CD14-positive monocyte (primary cell): ENCODE measurements at regions not wholly inside any gene's neighbourhood (a gene's known extent, or its start where the extent isn't known, plus 50 kb on each side); places are given as distances from the start of the nearest gene placed in this dataset.

ENCODE experiments used
- DNase-seq, 3 donors: peaks; one replicate each; pipeline ENCODE4 v3.0.0-alpha.2; 2011 to 2022
- H2AFZ ChIP-seq: 2 replicates; pipeline ENCODE4 v1.6.0; 2012; ENCODE audit warnings: mild to moderate bottlenecking, low read depth, low read length, inconsistent platforms; ENCODE audit not compliant: insufficient read depth, poor library complexity, severe bottlenecking
- H3K27ac ChIP-seq, 2 donors: 1 replicate in 1 of 2; 2 replicates in 1 of 2; pipeline ENCODE4 v1.5.1; 2012 to 2013; ENCODE audit warnings: low read length in 2 of 2, control low read depth in 1 of 2, inconsistent platforms in 1 of 2, low read depth in 1 of 2, mild to moderate bottlenecking in 1 of 2
- H3K27me3 ChIP-seq, 2 donors: one replicate each; pipeline versions ENCODE4 v1.6.0 to v1.6.1; 2011 to 2013; ENCODE audit warnings: low read length in 2 of 2; ENCODE audit not compliant: control insufficient read depth in 2 of 2, insufficient read depth in 2 of 2
- H3K36me3 ChIP-seq, 2 donors: replicated peaks in 1 of 2; 1 replicate in 1 of 2; 2 replicates in 1 of 2; pipeline versions ENCODE4 v1.5.1 to v1.6.1; 2012 to 2013; ENCODE audit warnings: low read length in 2 of 2, control low read depth in 1 of 2, inconsistent platforms in 1 of 2, mild to moderate bottlenecking in 1 of 2; ENCODE audit not compliant: insufficient read depth in 2 of 2, control insufficient read depth in 1 of 2
- H3K4me1 ChIP-seq, 2 donors: 1 replicate in 1 of 2; 2 replicates in 1 of 2; pipeline versions ENCODE4 v1.5.1 to v1.6.1; 2012 to 2013; ENCODE audit warnings: low read length in 2 of 2, control low read depth in 1 of 2, inconsistent platforms in 1 of 2, mild to moderate bottlenecking in 1 of 2, moderate library complexity in 1 of 2; ENCODE audit not compliant: insufficient read depth in 2 of 2, control insufficient read depth in 1 of 2
- H3K4me2 ChIP-seq: replicated peaks from 2 replicates; pipeline ENCODE3; 2012; ENCODE audit warnings: low read length, moderate library complexity, mild to moderate bottlenecking; ENCODE audit not compliant: poor library complexity, severe bottlenecking; ENCODE audit errors: extremely low read depth
- H3K4me3 ChIP-seq, 3 experiments: fragments of 200-600 bp in 1 of 3; sonication (generic) in 1 of 3; replicated peaks in 1 of 3; 1 replicate in 2 of 3; 2 replicates in 1 of 3; pipeline ENCODE4 v1.5.1; 2011 to 2013; ENCODE audit warnings: low read length in 3 of 3, mild to moderate bottlenecking in 3 of 3, control low read depth in 2 of 3, low read depth in 2 of 3, inconsistent platforms in 1 of 3, moderate library complexity in 1 of 3
- H3K79me2 ChIP-seq: 2 replicates; pipeline ENCODE4 v1.6.0; 2012; ENCODE audit warnings: mild to moderate bottlenecking, control low read depth, inconsistent platforms, low read length, moderate library complexity; ENCODE audit not compliant: insufficient read depth
- H3K9ac ChIP-seq: 2 replicates; pipeline ENCODE4 v1.6.0; 2017; ENCODE audit warnings: low read length, mild to moderate bottlenecking; ENCODE audit not compliant: insufficient read depth, poor library complexity, severe bottlenecking
- H3K9me3 ChIP-seq, 2 donors: replicated peaks in 1 of 2; 1 replicate in 1 of 2; 2 replicates in 1 of 2; pipeline versions ENCODE4 v1.5.1 to v1.6.1; 2012 to 2013; ENCODE audit warnings: low read length in 2 of 2, control low read depth in 1 of 2; ENCODE audit not compliant: control insufficient read depth in 1 of 2, insufficient read depth in 1 of 2
- H4K20me1 ChIP-seq: 2 replicates; pipeline ENCODE4 v1.6.0; 2012; ENCODE audit warnings: mild to moderate bottlenecking, low read length, control low read depth, moderate library complexity; ENCODE audit not compliant: insufficient read depth
- H3K27ac Mint-ChIP-seq, 7 donors: one replicate each; pipeline ENCODE4 v1.8.0; 2020; ENCODE audit warnings: mild to moderate bottlenecking in 7 of 7, mixed read lengths in 7 of 7, moderate library complexity in 6 of 7, inconsistent platforms in 2 of 7
- H3K27me3 Mint-ChIP-seq, 3 donors: one replicate each; pipeline ENCODE4 v1.8.0; 2021 to 2022; ENCODE audit warnings: low read depth in 3 of 3, mild to moderate bottlenecking in 3 of 3, mixed read lengths in 3 of 3, moderate library complexity in 3 of 3, inconsistent platforms in 1 of 3
- H3K36me3 Mint-ChIP-seq, 2 donors: one replicate each; pipeline ENCODE4 v1.8.0; 2020; ENCODE audit warnings: mixed read lengths in 2 of 2, inconsistent platforms in 1 of 2, mild to moderate bottlenecking in 1 of 2
- H3K4me1 Mint-ChIP-seq: one replicate; pipeline ENCODE4 v1.8.0; 2020; ENCODE audit warnings: mild to moderate bottlenecking, mixed read lengths
- H3K4me3 Mint-ChIP-seq, 2 donors: one replicate each; pipeline ENCODE4 v1.8.0; 2020; ENCODE audit warnings: mild to moderate bottlenecking in 2 of 2, mixed read lengths in 2 of 2, moderate library complexity in 1 of 2
- H3K9me3 Mint-ChIP-seq, 7 donors: one replicate each; pipeline ENCODE4 v1.8.0; 2020 to 2022; ENCODE audit warnings: mixed read lengths in 7 of 7, mild to moderate bottlenecking in 6 of 7, moderate library complexity in 6 of 7, inconsistent platforms in 2 of 7
- CTCF ChIP-seq: fragments of 200-600 bp; IDR thresholded peaks from one replicate; pipeline ENCODE4 v1.8.0; 2022; ENCODE audit warnings: antibody characterized with exemption, mild to moderate bottlenecking
- WGBS: methylation state at CpG from one replicate; pipeline ENCODE4 v1.1.5; 2013; ENCODE audit warnings: missing lambda C conversion rate; ENCODE audit not compliant: insufficient coverage; 5-methylcytosine and 5-hydroxymethylcytosine counted together
- intact Hi-C, 2 donors: fragments of 100-400 bp; cut with micrococcal nuclease; formaldehyde crosslinking; loops; one replicate each; pipeline versions ENCODE4 v1.15.0 to v1.15.1; 2023

DNA sequence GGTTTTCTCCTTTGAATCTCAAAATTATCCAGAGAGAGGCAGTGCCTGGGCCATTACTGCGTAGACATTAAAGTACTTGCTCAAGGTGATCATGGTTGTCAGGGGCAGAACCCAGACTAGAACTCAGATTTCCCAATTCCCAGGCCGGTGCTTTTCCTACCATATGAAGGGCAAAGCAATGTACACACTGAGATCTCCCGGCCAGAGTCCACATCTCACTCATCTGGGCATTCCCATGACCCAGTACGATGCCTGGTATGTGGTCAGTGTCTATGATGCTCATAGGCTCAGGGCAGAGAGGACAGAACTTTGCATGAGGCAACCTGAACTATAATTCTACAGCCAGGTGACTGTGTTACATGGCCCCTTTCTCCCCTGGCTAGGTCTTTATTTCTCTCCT, 531.4 kb downstream of the TDRD15 start:
- Mint-ChIP-seq H3K9me3 (peaks cover 0 to 14% (median 4%) of the 10 kb centered on the region in 7 donors), H3K36me3 (no peaks in the 10 kb centered on the region), H3K4me1 (no peaks in the 10 kb centered on the region), H3K4me3 (no peak overlapping the region), H3K27ac (no peak overlapping the region), H3K27me3 (no peaks in the 10 kb centered on the region)
- Histone ChIP-seq H3K9me3 (no peaks in the 10 kb centered on the region), H4K20me1 (no peaks in the 10 kb centered on the region), H2AFZ (no peak overlapping the region), H3K4me2 (no peak overlapping the region), H3K4me3 (no peak overlapping the region), H3K9ac (no peak overlapping the region), H3K79me2 (no peaks in the 10 kb centered on the region), H3K27ac (no peak overlapping the region), H3K4me1 (no peaks in the 10 kb centered on the region), H3K27me3 (no peaks in the 10 kb centered on the region), H3K36me3 (no peaks in the 10 kb centered on the region)
- intact Hi-C loops = no loop called here
- 84% methylated on average over 3 of the region's 4 CpGs for WGBS
- no peak for TF ChIP-seq CTCF
- no peak for DNase-seq

DNA sequence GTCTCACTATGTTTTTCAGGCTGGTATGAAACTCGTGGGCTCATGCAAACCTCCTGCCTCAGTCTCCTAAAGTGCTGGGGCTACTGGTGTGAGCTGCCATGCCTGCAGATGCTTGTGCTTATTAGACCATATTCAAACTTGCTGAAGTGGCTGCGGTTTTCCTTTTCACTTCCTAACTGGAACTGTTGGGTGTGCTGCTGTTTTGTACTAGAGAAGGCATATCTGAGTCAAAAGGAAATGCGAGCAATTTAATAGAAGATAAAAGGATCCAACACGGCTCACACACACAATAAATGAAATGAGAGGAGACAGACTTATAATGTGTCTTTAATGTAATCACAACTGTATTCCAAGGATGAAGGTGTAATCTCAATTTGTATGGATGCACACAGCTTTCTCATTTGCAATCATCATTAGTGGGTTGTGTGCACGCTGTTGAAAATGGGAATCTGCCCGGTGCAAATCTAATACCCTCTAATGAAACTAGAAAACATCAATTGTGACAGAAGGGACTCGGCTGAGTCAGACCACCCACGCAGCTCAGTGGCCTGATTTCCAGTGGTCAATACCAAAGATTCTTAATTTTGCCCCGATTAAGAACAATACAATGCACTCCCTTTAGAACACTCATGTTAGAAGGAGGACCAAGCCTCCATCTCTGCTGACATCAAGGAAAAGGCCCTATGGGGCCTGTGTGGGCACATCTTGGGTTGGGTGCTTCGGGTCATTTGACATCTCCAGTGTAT, 532.7 kb downstream of the TDRD15 start:
- H3K27ac Mint-ChIP-seq = no peak overlapping the region
- H3K27me3 Mint-ChIP-seq = no peaks in the 10 kb centered on the region
- H2AFZ ChIP-seq = no peak overlapping the region
- H3K27me3 ChIP-seq = no peaks in the 10 kb centered on the region
- no peaks in the 10 kb centered on the region for H3K4me1 ChIP-seq
- no peak overlapping the region for H3K9ac ChIP-seq
- H3K4me1 Mint-ChIP-seq = no peaks in the 10 kb centered on the region
- no peaks in the 10 kb centered on the region for H3K36me3 Mint-ChIP-seq
- no peak overlapping the region for H3K4me3 ChIP-seq
- no peaks in the 10 kb centered on the region for H3K36me3 ChIP-seq
- H3K4me3 Mint-ChIP-seq = no peak overlapping the region
- peaks cover 0 to 9% (median 4%) of the 10 kb centered on the region in 7 donors for H3K9me3 Mint-ChIP-seq
- intact Hi-C loops = no loop called here
- no peaks in the 10 kb centered on the region for H4K20me1 ChIP-seq
- no peak for TF ChIP-seq CTCF
- no peak for DNase-seq
- no peak overlapping the region for H3K27ac ChIP-seq
- H3K79me2 ChIP-seq = no peaks in the 10 kb centered on the region
- peaks cover 0 to 5% of the 10 kb centered on the region in 2 donors for H3K9me3 ChIP-seq
- H3K4me2 ChIP-seq = no peak overlapping the region
- no CpG with 5 or more reads among the region's 10 CpGs for WGBS
